Colonic mucosa (tissue), 4 donors: ENCODE measurements at regions not wholly inside any gene's neighbourhood (a gene's known extent, or its start where the extent isn't known, plus 50 kb on each side); places are given as distances from the start of the nearest gene placed in this dataset.

Experiments used
- DNase-seq: peaks from one replicate; pipeline ENCODE4 v3.0.0-alpha.2; 2020
- H3K27ac ChIP-seq: fragments of 200-600 bp; one replicate; pipeline ENCODE4 v1.8.0; 2021
- H3K27me3 ChIP-seq: fragments of 200-600 bp; one replicate; pipeline ENCODE4 v1.8.0; 2021
- H3K36me3 ChIP-seq: fragments of 200-600 bp; one replicate; pipeline ENCODE4 v1.8.0; 2021
- H3K4me1 ChIP-seq: fragments of 200-600 bp; one replicate; pipeline ENCODE4 v1.8.0; 2021; ENCODE audit warnings: mild to moderate bottlenecking
- H3K4me3 ChIP-seq: fragments of 200-600 bp; one replicate; pipeline ENCODE4 v1.8.0; 2021
- H3K9ac ChIP-seq, 2 donors: one replicate each; pipeline ENCODE4 v1.7.0; 2013; ENCODE audit warnings: control low read depth in 2 of 2, low read depth in 2 of 2, low read length in 2 of 2
- H3K9me3 ChIP-seq: fragments of 200-600 bp; one replicate; pipeline ENCODE4 v1.8.0; 2021
- intact Hi-C: fragments of 100-400 bp; cut with DNase I; formaldehyde crosslinking; loops from one replicate; pipeline ENCODE4 v1.14.1; 2022
- TF ChIP-seq, protein P1 (sequence below): fragments of 200-600 bp; IDR thresholded peaks from one replicate; pipeline ENCODE4 v1.8.0; 2022; ENCODE audit warnings: antibody characterized with exemption, mild to moderate bottlenecking
- donor health status: healthy.
- donor health status: DM: no; HTN: no; CAD: no.
- donor health status: DM: no; HTN: no; CAD: no.

DNA sequence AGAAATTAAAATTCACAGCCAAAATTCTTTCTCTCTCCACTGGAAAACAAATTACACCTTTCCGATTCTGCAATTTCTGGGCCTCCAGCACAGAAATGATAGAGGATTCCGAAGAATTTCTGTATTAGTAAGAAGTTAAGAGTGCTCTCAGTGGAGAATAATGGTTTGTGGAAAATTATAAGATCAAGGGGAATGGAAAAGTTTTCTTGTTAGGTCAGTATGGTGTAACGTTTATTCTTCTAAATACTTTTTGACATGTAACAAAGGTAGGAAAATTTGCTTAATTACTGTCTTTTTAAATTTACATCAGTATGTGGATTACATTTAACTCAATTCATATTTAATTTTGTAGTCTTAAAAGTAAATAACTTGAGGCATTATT, 288.3 kb upstream of the NFE2L3 start:
- no peaks in the 10 kb centered on the region for H3K36me3 ChIP-seq
- DNase-seq: no peak
- intact Hi-C loops: no loop called here
- TF ChIP-seq, protein P1, sequence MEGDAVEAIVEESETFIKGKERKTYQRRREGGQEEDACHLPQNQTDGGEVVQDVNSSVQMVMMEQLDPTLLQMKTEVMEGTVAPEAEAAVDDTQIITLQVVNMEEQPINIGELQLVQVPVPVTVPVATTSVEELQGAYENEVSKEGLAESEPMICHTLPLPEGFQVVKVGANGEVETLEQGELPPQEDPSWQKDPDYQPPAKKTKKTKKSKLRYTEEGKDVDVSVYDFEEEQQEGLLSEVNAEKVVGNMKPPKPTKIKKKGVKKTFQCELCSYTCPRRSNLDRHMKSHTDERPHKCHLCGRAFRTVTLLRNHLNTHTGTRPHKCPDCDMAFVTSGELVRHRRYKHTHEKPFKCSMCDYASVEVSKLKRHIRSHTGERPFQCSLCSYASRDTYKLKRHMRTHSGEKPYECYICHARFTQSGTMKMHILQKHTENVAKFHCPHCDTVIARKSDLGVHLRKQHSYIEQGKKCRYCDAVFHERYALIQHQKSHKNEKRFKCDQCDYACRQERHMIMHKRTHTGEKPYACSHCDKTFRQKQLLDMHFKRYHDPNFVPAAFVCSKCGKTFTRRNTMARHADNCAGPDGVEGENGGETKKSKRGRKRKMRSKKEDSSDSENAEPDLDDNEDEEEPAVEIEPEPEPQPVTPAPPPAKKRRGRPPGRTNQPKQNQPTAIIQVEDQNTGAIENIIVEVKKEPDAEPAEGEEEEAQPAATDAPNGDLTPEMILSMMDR: no peak
- no peak overlapping the region for H3K27ac ChIP-seq
- peaks cover 76% of the 10 kb centered on the region for H3K27me3 ChIP-seq
- no peaks in the 10 kb centered on the region for H3K9me3 ChIP-seq
- H3K9ac ChIP-seq: no peak overlapping the region
- H3K4me1 ChIP-seq: no peaks in the 10 kb centered on the region
- H3K4me3 ChIP-seq: no peak overlapping the region

DNA sequence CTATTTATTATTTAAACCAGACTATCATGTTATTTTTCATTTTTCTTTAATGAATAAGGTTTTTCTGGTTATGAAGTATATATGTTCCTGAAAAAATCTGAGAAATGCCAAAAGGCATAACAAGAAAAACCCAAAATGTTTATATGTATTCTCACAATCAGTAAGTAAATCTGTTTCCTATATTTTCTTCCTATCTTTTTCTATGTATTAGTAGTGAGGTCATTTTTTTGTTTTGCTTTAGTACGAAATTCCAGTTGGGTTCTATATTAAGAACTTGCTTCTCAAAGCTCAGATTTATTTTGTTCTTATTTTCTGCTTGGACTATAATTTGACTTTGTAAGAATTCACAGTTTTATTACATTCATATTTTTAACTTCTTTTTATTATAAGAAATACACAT, 287.5 kb upstream of the NFE2L3 start:
- no peak for DNase-seq
- TF ChIP-seq, protein P1: no peak
- H3K27ac ChIP-seq: no peak overlapping the region
- no peak overlapping the region for H3K4me3 ChIP-seq
- H3K27me3 ChIP-seq: peaks cover 79% of the 10 kb centered on the region
- H3K9me3 ChIP-seq: no peaks in the 10 kb centered on the region
- no peak overlapping the region for H3K9ac ChIP-seq
- H3K36me3 ChIP-seq: no peaks in the 10 kb centered on the region
- intact Hi-C loops: no loop called here
- H3K4me1 ChIP-seq: no peaks in the 10 kb centered on the region

DNA sequence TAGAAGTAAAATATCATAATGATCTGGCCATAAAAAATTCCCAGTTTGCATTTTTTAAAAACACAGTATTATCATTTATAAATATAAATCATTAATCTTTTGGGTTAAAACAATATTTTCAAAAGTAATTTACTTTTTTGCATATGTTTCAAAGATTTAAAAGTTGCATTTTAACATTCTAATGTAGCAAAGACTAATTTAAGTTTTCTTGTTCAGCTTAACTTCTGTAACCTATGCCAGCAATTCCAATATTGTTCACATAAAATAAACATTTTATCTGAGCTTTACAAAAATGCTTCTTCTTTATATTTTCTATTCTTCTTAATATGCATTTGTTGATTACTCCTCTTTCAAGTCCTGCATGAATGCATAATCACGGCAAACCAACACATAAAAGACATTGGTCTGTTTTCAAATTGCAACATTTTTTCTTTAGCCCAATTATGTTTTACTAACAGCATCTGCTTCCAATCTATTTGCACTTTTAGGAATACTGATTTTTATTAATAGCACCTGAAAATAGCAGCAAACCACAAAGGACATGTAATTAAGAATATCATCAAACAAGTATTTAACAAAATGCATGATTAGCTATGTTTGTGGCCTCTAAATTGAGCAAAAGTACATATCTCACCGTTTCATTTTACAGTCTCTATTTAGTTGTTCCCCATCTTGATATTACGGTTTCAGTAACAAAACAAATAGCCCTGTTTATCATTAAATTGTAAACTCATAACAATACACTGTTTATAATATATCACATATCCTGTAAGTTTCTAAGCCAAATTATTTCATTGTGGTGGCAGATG, 286.9 kb upstream of the NFE2L3 start:
- H3K9me3 ChIP-seq: no peaks in the 10 kb centered on the region
- no peak overlapping the region for H3K4me3 ChIP-seq
- intact Hi-C loops: no loop called here
- no peaks in the 10 kb centered on the region for H3K4me1 ChIP-seq
- no peaks in the 10 kb centered on the region for H3K36me3 ChIP-seq
- TF ChIP-seq, protein P1: no peak
- no peak overlapping the region for H3K27ac ChIP-seq
- peaks cover 75% of the 10 kb centered on the region for H3K27me3 ChIP-seq
- H3K9ac ChIP-seq: no peak overlapping the region
- no peak for DNase-seq

DNA sequence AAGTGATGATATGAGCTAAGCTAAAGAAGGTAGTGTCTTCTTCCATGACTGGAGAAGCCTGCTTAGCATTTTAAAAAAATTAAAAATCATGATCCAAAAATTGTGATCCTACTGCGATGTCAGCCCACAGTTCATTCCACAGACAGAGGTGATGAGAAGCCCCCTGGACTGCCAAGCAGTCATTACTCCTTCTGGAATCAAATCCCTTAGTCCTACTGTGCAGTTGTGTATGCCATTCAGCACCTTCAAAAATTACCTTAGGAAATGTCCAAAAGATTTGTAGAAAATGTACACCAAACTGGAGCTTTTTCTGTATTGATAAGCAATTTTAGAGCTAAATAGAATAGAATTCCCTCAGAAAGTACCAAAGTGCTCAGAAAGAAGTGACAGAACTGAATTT, 283.5 kb upstream of the NFE2L3 start:
- Histone ChIP-seq H3K4me1 (no peaks in the 10 kb centered on the region), H3K4me3 (no peak overlapping the region), H3K27me3 (peaks cover 51% of the 10 kb centered on the region), H3K27ac (no peak overlapping the region), H3K9me3 (no peaks in the 10 kb centered on the region), H3K9ac (no peak overlapping the region), H3K36me3 (no peaks in the 10 kb centered on the region)
- TF ChIP-seq, protein P1: no peak
- intact Hi-C loops: no loop called here
- DNase-seq: no peak

DNA sequence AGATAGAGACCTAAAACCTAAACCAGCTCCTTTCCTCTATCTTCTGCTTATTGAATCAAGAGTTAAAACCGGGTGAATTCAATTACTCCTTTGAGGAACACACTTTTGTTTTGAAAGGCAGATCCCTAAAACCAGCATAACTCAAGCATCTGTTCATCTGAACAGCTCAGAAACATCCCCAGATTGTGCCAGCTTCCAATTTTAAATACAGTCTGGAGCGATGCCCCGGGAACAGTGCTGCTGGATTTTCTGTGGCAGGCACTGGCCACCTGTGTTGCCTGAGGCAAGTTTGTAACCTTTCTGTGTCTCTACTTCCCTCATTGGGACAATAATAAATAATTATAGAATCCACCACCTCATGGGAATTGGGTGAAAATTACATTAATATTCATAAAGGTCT, 281.4 kb upstream of the NFE2L3 start:
- Histone ChIP-seq H3K9me3 (no peaks in the 10 kb centered on the region), H3K27me3 (peaks cover 33% of the 10 kb centered on the region), H3K36me3 (no peaks in the 10 kb centered on the region), H3K27ac (no peak overlapping the region), H3K4me3 (no peak overlapping the region), H3K9ac (no peak overlapping the region), H3K4me1 (no peaks in the 10 kb centered on the region)
- no peak for DNase-seq
- intact Hi-C loops: no loop called here
- TF ChIP-seq, protein P1: no peak
